Kidney epithelial cell (primary cell): ENCODE measurements at regions not wholly inside any gene's neighbourhood (a gene's known extent, or its start where the extent isn't known, plus 50 kb on each side); places are given as distances from the start of the nearest gene placed in this dataset.
"Not testable (repeated sequence)": the region's sequence is repeated elsewhere in the genome, so short reads cannot be mapped to it uniquely, and the experiment has no call there.

Source experiments
- DNase-seq: peaks from one replicate; pipeline ENCODE4 v3.0.0-alpha.2; 2010; ENCODE audit warnings: low read depth
- H3K27me3 ChIP-seq: 2 replicates; pipeline ENCODE4 v1.6.0; 2011; ENCODE audit warnings: low read length; ENCODE audit not compliant: control insufficient read depth, insufficient read depth
- H3K36me3 ChIP-seq: 2 replicates; pipeline ENCODE4 v1.5.1; 2011; ENCODE audit warnings: low read length; ENCODE audit not compliant: control insufficient read depth, insufficient read depth
- H3K4me3 ChIP-seq: 2 replicates; pipeline ENCODE4 v1.5.1; 2011; ENCODE audit warnings: low read depth, mild to moderate bottlenecking, control low read depth, low read length
- CTCF ChIP-seq: IDR thresholded peaks from 2 replicates; pipeline ENCODE4 v1.5.1; 2011; ENCODE audit warnings: mild to moderate bottlenecking, moderate library complexity, low read length, control low read depth, inconsistent platforms; ENCODE audit not compliant: insufficient read depth, poor library complexity, severe bottlenecking

- H3K36me3 ChIP-seq: no peaks in the 10 kb centered on the region
- H3K4me3 ChIP-seq: no peak overlapping the region
- H3K27me3 ChIP-seq: no peaks in the 10 kb centered on the region
- no peak for TF ChIP-seq CTCF
- no peak for DNase-seq
Measured at GRCh38 chr3:145022447-145022846, 1050.8 kb downstream of the DIPK2A start.

GRCh38 chr3:145024700-145025099, 1053.1 kb downstream of the DIPK2A start:
- DNase-seq: no peak
- no peaks in the 10 kb centered on the region for H3K36me3 ChIP-seq
- TF ChIP-seq CTCF: no peak
- no peak overlapping the region for H3K4me3 ChIP-seq
- H3K27me3 ChIP-seq: no peaks in the 10 kb centered on the region

GRCh38 chr3:145027186-145027585, 1055.6 kb downstream of the DIPK2A start:
- not testable (repeated sequence) for H3K4me3 ChIP-seq, DNase-seq, H3K27me3 ChIP-seq, H3K36me3 ChIP-seq

GRCh38 chr3:145032791-145033190, 1061.2 kb downstream of the DIPK2A start:
- no peaks in the 10 kb centered on the region for H3K27me3 ChIP-seq
- H3K36me3 ChIP-seq: no peaks in the 10 kb centered on the region
- no peak overlapping the region for H3K4me3 ChIP-seq
- DNase-seq: no peak
- no peak for TF ChIP-seq CTCF

- H3K36me3 ChIP-seq: no peaks in the 10 kb centered on the region
Measured at GRCh38 chr3:145035682-145036081, 1064.1 kb downstream of the DIPK2A start.

GRCh38 chr3:145054055-145054454, 1082.4 kb downstream of the DIPK2A start:
- DNase-seq, H3K36me3 ChIP-seq, H3K4me3 ChIP-seq, H3K27me3 ChIP-seq: not testable (repeated sequence)

More at GRCh38 chr3:145035682-145036081, 1064.1 kb downstream of the DIPK2A start:
- Histone ChIP-seq H3K4me3 (no peak overlapping the region), H3K27me3 (no peaks in the 10 kb centered on the region)
- TF ChIP-seq CTCF: no peak
- DNase-seq: no peak

- no peak for DNase-seq
- Histone ChIP-seq H3K36me3 (no peaks in the 10 kb centered on the region), H3K27me3 (no peaks in the 10 kb centered on the region), H3K4me3 (no peak overlapping the region)
- TF ChIP-seq CTCF: no peak
Measured at GRCh38 chr3:145055375-145056076, 1083.9 kb downstream of the DIPK2A start.
